T-cell (primary cell): ENCODE measurements at regions not wholly inside any gene's neighbourhood (a gene's known extent, or its start where the extent isn't known, plus 50 kb on each side); places are given as distances from the start of the nearest gene placed in this dataset.
"Not testable (repeated sequence)": the region's sequence is repeated elsewhere in the genome, so short reads cannot be mapped to it uniquely, and the experiment has no call there.

Source experiments
- ATAC-seq, 4 experiments: fragments of 200-7000 bp in 3 of 4; fragments of 150-1000 bp in 1 of 4; cut with Tn5 transposase; replicated peaks in 1 of 4; 1 replicate in 3 of 4; 2 replicates in 1 of 4; pipeline ENCODE4 v1.10.0; 2021; ENCODE audit warnings: moderate library complexity in 3 of 4, mild to moderate bottlenecking in 2 of 4, moderate number of reproducible peaks in 1 of 4
- CTCF ChIA-PET, 2 donors: fragments of 300-600 bp; sonication (Branson Sonifier 250); formaldehyde crosslinking; loops; one replicate each; lab custom pipeline; 2022; ENCODE audit warnings: antibody characterized with exemption in 2 of 2; lab: Charles Lee
- POLR2A ChIA-PET, 2 donors: fragments of 300-600 bp; sonication (Branson Sonifier 250); formaldehyde crosslinking; loops; one replicate each; lab custom pipeline; 2022; ENCODE audit warnings: antibody characterized with exemption in 2 of 2; lab: Charles Lee
- DNase-seq, 35 experiments: peaks; one replicate each; pipeline versions ENCODE4 v3.0.0 to v3.0.0-alpha.2; 2013 to 2023
- H3K27ac ChIP-seq: one replicate; pipeline ENCODE4 v1.5.1; 2013; ENCODE audit warnings: low read length
- H3K27me3 ChIP-seq, 2 experiments: replicated peaks in 1 of 2; 1 replicate in 1 of 2; 2 replicates in 1 of 2; pipeline versions ENCODE4 v1.6.1 to v1.7.0; 2013; ENCODE audit warnings: low read length in 1 of 2, mixed read lengths in 1 of 2; ENCODE audit not compliant: control insufficient read depth in 2 of 2, insufficient read depth in 2 of 2; ENCODE audit errors: extremely low read depth in 1 of 2
- H3K36me3 ChIP-seq, 2 donors: 1 replicate in 1 of 2; 2 replicates in 1 of 2; pipeline versions ENCODE4 v1.6.1 to v1.7.0; 2013; ENCODE audit warnings: low read length in 1 of 2; ENCODE audit not compliant: control insufficient read depth in 2 of 2, insufficient read depth in 1 of 2; ENCODE audit errors: extremely low read depth in 1 of 2
- H3K4me1 ChIP-seq, 2 experiments: 1 replicate in 1 of 2; 2 replicates in 1 of 2; pipeline versions ENCODE4 v1.6.1 to v1.7.0; 2013; ENCODE audit warnings: low read length in 2 of 2, mixed read lengths in 1 of 2; ENCODE audit not compliant: insufficient read depth in 2 of 2, control insufficient read depth in 1 of 2; ENCODE audit errors: extremely low read depth in 1 of 2
- H3K4me3 ChIP-seq, 2 donors: 1 replicate in 1 of 2; 2 replicates in 1 of 2; pipeline versions ENCODE4 v1.5.1 to v1.7.0; 2013; ENCODE audit warnings: mild to moderate bottlenecking in 2 of 2, low read length in 1 of 2, moderate library complexity in 1 of 2; ENCODE audit not compliant: control insufficient read depth in 1 of 2; ENCODE audit errors: extremely low read depth in 1 of 2
- H3K9me3 ChIP-seq: 2 replicates; pipeline ENCODE4 v1.7.0; 2013
- H3K27ac Mint-ChIP-seq, 2 donors: one replicate each; pipeline ENCODE4 v1.8.0; 2020 to 2021; ENCODE audit warnings: mild to moderate bottlenecking in 2 of 2, mixed read lengths in 2 of 2
- H3K27me3 Mint-ChIP-seq, 2 donors: one replicate each; pipeline ENCODE4 v1.8.0; 2021 to 2022; ENCODE audit warnings: mixed read lengths in 2 of 2
- H3K36me3 Mint-ChIP-seq: one replicate; pipeline ENCODE4 v1.8.0; 2021; ENCODE audit warnings: mixed read lengths
- H3K4me1 Mint-ChIP-seq, 3 donors: one replicate each; pipeline ENCODE4 v1.8.0; 2020 to 2022; ENCODE audit warnings: mixed read lengths in 3 of 3, mild to moderate bottlenecking in 1 of 3
- H3K4me3 Mint-ChIP-seq, 3 donors: one replicate each; pipeline ENCODE4 v1.8.0; 2020 to 2022; ENCODE audit warnings: mild to moderate bottlenecking in 3 of 3, mixed read lengths in 3 of 3, moderate library complexity in 3 of 3
- H3K9me3 Mint-ChIP-seq, 3 donors: one replicate each; pipeline ENCODE4 v1.8.0; 2020 to 2022; ENCODE audit warnings: mixed read lengths in 3 of 3
- WGBS: methylation state at CpG from one replicate; pipeline ENCODE4 v1.1.5; 2013; ENCODE audit warnings: missing lambda C conversion rate; ENCODE audit not compliant: insufficient coverage; 5-methylcytosine and 5-hydroxymethylcytosine counted together

GRCh38 chr22:12608454-12608853, 2919.5 kb upstream of the OR11H1 start:
- CTCF ChIA-PET, H3K4me3 Mint-ChIP-seq, H3K27me3 ChIP-seq, ATAC-seq, DNase-seq, H3K27ac Mint-ChIP-seq, H3K4me1 ChIP-seq, H3K27ac ChIP-seq, POLR2A ChIA-PET, H3K36me3 Mint-ChIP-seq, H3K9me3 ChIP-seq, H3K4me1 Mint-ChIP-seq, H3K4me3 ChIP-seq, H3K27me3 Mint-ChIP-seq, H3K36me3 ChIP-seq: not testable (repeated sequence)
- 76% methylated on average over 8 of the region's 9 CpGs for WGBS
- H3K9me3 Mint-ChIP-seq, result peaks cover 17 to 39% (median 35%) of the 10 kb centered on the region in 3 donors

DNA sequence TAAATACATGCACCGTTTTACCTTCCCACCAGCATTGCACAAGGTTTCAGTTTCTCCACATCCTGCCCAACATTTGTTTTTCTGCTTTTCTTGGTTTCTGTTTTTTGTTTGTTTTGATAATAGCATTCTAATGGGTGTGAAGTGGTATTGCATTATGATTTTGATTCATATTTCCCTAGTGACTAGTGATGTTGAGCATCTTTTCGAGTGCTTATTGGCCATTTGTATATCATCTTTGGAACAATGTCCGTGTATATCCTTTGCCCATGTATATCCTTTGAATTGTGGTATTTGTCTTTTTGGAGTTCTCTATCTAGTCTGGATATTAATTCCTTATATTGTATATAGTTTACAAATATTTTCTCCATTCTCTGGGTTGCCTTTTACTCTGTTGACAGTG, 2914.8 kb upstream of the OR11H1 start:
- H3K9me3 ChIP-seq, result peaks cover 3% of the 10 kb centered on the region
- ChIA-PET CTCF (no interaction called here), POLR2A (no interaction called here)
- H3K27ac ChIP-seq, result no peak overlapping the region
- no peaks in the 10 kb centered on the region for H3K4me1 ChIP-seq
- Mint-ChIP-seq H3K9me3 (peaks cover 6 to 40% (median 38%) of the 10 kb centered on the region in 3 donors), H3K4me1 (no peaks in the 10 kb centered on the region), H3K4me3 (no peak overlapping the region), H3K36me3 (no peaks in the 10 kb centered on the region), H3K27ac (no peak overlapping the region), H3K27me3 (no peaks in the 10 kb centered on the region)
- DNase-seq (no peak), ATAC-seq (no peak)
- H3K4me3 ChIP-seq, result no peak overlapping the region
- H3K36me3 ChIP-seq, result no peaks in the 10 kb centered on the region
- H3K27me3 ChIP-seq, result no peaks in the 10 kb centered on the region
- 83% methylated on average over 1 of the region's 3 CpGs for WGBS

DNA sequence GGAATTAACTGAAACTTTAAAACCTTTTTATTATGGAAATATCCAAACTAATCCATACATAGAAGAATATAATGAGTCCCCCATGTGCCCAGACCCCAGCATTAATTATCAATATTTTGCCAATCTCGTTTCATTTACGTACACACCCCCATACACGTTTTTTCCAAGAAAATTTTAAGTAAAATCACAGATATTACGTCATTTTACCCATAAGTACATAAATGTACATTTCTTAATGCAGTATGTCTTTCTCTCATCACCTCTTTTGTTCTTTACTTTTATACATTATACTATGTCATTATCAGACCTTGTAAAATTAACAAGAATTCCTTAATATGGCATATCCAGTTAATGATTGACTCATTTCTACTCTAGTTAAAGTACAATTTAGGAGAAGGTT, 2914.1 kb upstream of the OR11H1 start:
- H3K4me3 ChIP-seq, H3K4me1 Mint-ChIP-seq, POLR2A ChIA-PET, H3K4me1 ChIP-seq, H3K4me3 Mint-ChIP-seq, CTCF ChIA-PET, H3K27me3 Mint-ChIP-seq, H3K9me3 ChIP-seq, H3K27ac ChIP-seq, DNase-seq, H3K36me3 Mint-ChIP-seq, H3K27me3 ChIP-seq, H3K27ac Mint-ChIP-seq, H3K36me3 ChIP-seq, ATAC-seq: not testable (repeated sequence)
- WGBS, result 39% methylated on average over 3 of the region's 4 CpGs
- peaks cover 8 to 40% (median 39%) of the 10 kb centered on the region in 3 donors for H3K9me3 Mint-ChIP-seq

DNA sequence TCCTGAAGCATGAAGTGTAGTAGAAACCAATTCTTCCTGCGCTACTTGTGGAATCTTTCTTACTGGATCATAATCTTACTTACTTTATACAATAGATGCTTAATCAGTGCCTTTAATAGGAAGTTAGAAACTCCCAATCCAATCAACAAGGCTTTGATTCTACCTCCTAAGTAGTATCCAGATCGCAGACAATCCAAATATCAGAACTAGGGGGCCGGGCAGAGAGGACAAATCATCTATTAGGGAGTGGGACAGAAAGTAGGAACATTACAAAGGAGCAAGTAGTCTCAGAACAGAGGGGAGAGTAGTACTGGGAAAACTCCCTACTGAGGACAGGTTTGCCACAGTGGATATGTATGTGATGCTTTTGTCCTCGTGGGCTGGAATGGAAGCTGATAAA, 2901.1 kb upstream of the OR11H1 start:
- peaks cover 12 to 35% (median 27%) of the 10 kb centered on the region in 3 donors for H3K9me3 Mint-ChIP-seq
- 67% methylated on average over 1 of the region's 4 CpGs for WGBS
- H3K36me3 Mint-ChIP-seq, H3K4me3 Mint-ChIP-seq, H3K27ac Mint-ChIP-seq, ATAC-seq, DNase-seq, H3K27me3 Mint-ChIP-seq, H3K4me3 ChIP-seq, H3K36me3 ChIP-seq, H3K27ac ChIP-seq, H3K4me1 ChIP-seq, CTCF ChIA-PET, POLR2A ChIA-PET, H3K27me3 ChIP-seq, H3K9me3 ChIP-seq, H3K4me1 Mint-ChIP-seq: not testable (repeated sequence)

- CTCF ChIA-PET, H3K27me3 Mint-ChIP-seq, H3K27me3 ChIP-seq, H3K27ac Mint-ChIP-seq, H3K4me1 ChIP-seq, H3K36me3 ChIP-seq, H3K4me1 Mint-ChIP-seq, H3K36me3 Mint-ChIP-seq, DNase-seq, H3K4me3 Mint-ChIP-seq, POLR2A ChIA-PET, ATAC-seq, H3K9me3 ChIP-seq, H3K27ac ChIP-seq, H3K4me3 ChIP-seq: not testable (repeated sequence)
- WGBS, result no CpG with 5 or more reads among the region's 2 CpGs
- H3K9me3 Mint-ChIP-seq, result peaks cover 24 to 38% (median 27%) of the 10 kb centered on the region in 3 donors
These were observed 2898.2 kb upstream of the OR11H1 start for GRCh38 chr22:12629815-12630214.

GRCh38 chr22:12630965-12631364, 2897.0 kb upstream of the OR11H1 start:
- H3K9me3 ChIP-seq, H3K4me1 ChIP-seq, H3K4me3 ChIP-seq, DNase-seq, H3K4me1 Mint-ChIP-seq, ATAC-seq, H3K4me3 Mint-ChIP-seq, H3K27ac Mint-ChIP-seq, H3K27me3 ChIP-seq, H3K27ac ChIP-seq, POLR2A ChIA-PET, H3K36me3 Mint-ChIP-seq, H3K27me3 Mint-ChIP-seq, H3K36me3 ChIP-seq, CTCF ChIA-PET: not testable (repeated sequence)
- WGBS, result 11% methylated on average over 1 of the region's 3 CpGs
- H3K9me3 Mint-ChIP-seq, result peaks cover 32 to 48% (median 36%) of the 10 kb centered on the region in 3 donors

- CTCF ChIA-PET, H3K4me3 Mint-ChIP-seq, H3K36me3 ChIP-seq, H3K36me3 Mint-ChIP-seq, H3K27me3 Mint-ChIP-seq, H3K4me1 Mint-ChIP-seq, H3K4me3 ChIP-seq, POLR2A ChIA-PET, DNase-seq, H3K27ac ChIP-seq, H3K27me3 ChIP-seq, H3K9me3 ChIP-seq, ATAC-seq, H3K27ac Mint-ChIP-seq, H3K4me1 ChIP-seq: not testable (repeated sequence)
- peaks cover 42 to 54% (median 46%) of the 10 kb centered on the region in 3 donors for H3K9me3 Mint-ChIP-seq
These were observed 2890.3 kb upstream of the OR11H1 start for GRCh38 chr22:12637566-12638166.
